ENCODE measurements at regions not wholly inside any gene's neighbourhood (a gene's known extent, or its start where the extent isn't known, plus 50 kb on each side); places are given as distances from the start of the nearest gene placed in this dataset.
A peak's percentile ranks its signal among the peaks of the same experiment; 100 is the strongest.
"Not testable (repeated sequence)": the region's sequence is repeated elsewhere in the genome, so short reads cannot be mapped to it uniquely, and the experiment has no call there.

- TF ChIP-seq CTCF (IDR thresholded peaks at IDR 0.05), result peak in 4 of 5 experiments; percentile 31 to 45 (median 38)
- not testable (repeated sequence) for TF ChIP-seq POLR2A (IDR thresholded peaks at IDR 0.05)
Observed at GRCh38 chr7:32765649-32766251, 125.8 kb downstream of the KBTBD2 start.
